Neural progenitor cell (in vitro differentiated cells): ENCODE measurements at regions not wholly inside any gene's neighbourhood (a gene's known extent, or its start where the extent isn't known, plus 50 kb on each side); places are given as distances from the start of the nearest gene placed in this dataset.
A peak's percentile ranks its signal among the peaks of the same experiment; 100 is the strongest.

Experiments used
- DNase-seq: peaks from one replicate; pipeline ENCODE4 v3.0.0-alpha.2; 2016; ENCODE audit warnings: low spot score
- H2AFZ ChIP-seq: fragments of 200-600 bp; sonication (generic); replicated peaks from 2 replicates; pipeline ENCODE4 v1.6.1; 2016; ENCODE audit warnings: antibody characterized with exemption
- H3F3A ChIP-seq: fragments of 200-600 bp; sonication (generic); 2 replicates; pipeline ENCODE4 v1.6.1; 2016; ENCODE audit warnings: antibody characterized with exemption, low read depth
- H3K27ac ChIP-seq: fragments of 200-600 bp; sonication (generic); 2 replicates; pipeline ENCODE4 v1.5.1; 2016; ENCODE audit warnings: mild to moderate bottlenecking
- H3K27me3 ChIP-seq: fragments of 200-600 bp; sonication (generic); 2 replicates; pipeline ENCODE4 v1.6.1; 2016; ENCODE audit warnings: mild to moderate bottlenecking, moderate library complexity
- H3K36me3 ChIP-seq: fragments of 200-600 bp; sonication (generic); 2 replicates; pipeline ENCODE4 v1.5.1; 2016
- H3K4me1 ChIP-seq: fragments of 200-600 bp; sonication (generic); 2 replicates; pipeline ENCODE4 v1.6.1; 2016; ENCODE audit warnings: mixed run types
- H3K4me2 ChIP-seq: fragments of 200-600 bp; sonication (generic); 2 replicates; pipeline ENCODE4 v1.6.1; 2016
- H3K4me3 ChIP-seq: fragments of 200-600 bp; sonication (generic); 2 replicates; pipeline ENCODE4 v1.5.1; 2016
- H3K79me2 ChIP-seq: fragments of 200-600 bp; sonication (generic); 2 replicates; pipeline ENCODE4 v1.6.1; 2016; ENCODE audit warnings: low read depth
- H3K9ac ChIP-seq: fragments of 200-600 bp; sonication (generic); 2 replicates; pipeline ENCODE4 v1.6.1; 2016
- H3K9me3 ChIP-seq: fragments of 200-600 bp; sonication (generic); 2 replicates; pipeline ENCODE4 v1.5.1; 2016; ENCODE audit warnings: low read depth
- H4K20me1 ChIP-seq: fragments of 200-600 bp; sonication (generic); 2 replicates; pipeline ENCODE4 v1.6.1; 2016; ENCODE audit warnings: low read depth
- H3K27ac Mint-ChIP-seq: 3 replicates; pipeline ENCODE4 v1.8.0; 2021; ENCODE audit warnings: mixed read lengths
- H3K27me3 Mint-ChIP-seq: 2 replicates; pipeline ENCODE4 v1.8.0; 2022; ENCODE audit warnings: low read depth, mild to moderate bottlenecking, inconsistent platforms, moderate library complexity, mixed read lengths; ENCODE audit not compliant: insufficient read depth
- H3K36me3 Mint-ChIP-seq: 3 replicates; pipeline ENCODE4 v1.8.0; 2021; ENCODE audit warnings: mixed read lengths
- H3K4me1 Mint-ChIP-seq: 3 replicates; pipeline ENCODE4 v1.8.0; 2021; ENCODE audit warnings: mixed read lengths
- H3K4me3 Mint-ChIP-seq: 3 replicates; pipeline ENCODE4 v1.8.0; 2021; ENCODE audit warnings: mild to moderate bottlenecking, moderate library complexity, mixed read lengths
- H3K9me3 Mint-ChIP-seq: 3 replicates; pipeline ENCODE4 v1.8.0; 2020; ENCODE audit warnings: mixed read lengths
- CTCF ChIP-seq: fragments of 200-600 bp; sonication (generic); IDR thresholded peaks from 2 replicates; pipeline ENCODE4 v1.5.1; 2017; ENCODE audit warnings: antibody characterized with exemption, mild to moderate bottlenecking
- EZH2 ChIP-seq: fragments of 200-600 bp; sonication (generic); IDR thresholded peaks from 2 replicates; pipeline ENCODE4 v1.6.1; 2017; ENCODE audit warnings: antibody characterized with exemption, mild to moderate bottlenecking, moderate library complexity
- EZH2phosphoT487 ChIP-seq: fragments of 200-600 bp; sonication (generic); IDR thresholded peaks from 2 replicates; pipeline ENCODE4 v1.6.1; 2017; ENCODE audit warnings: antibody characterized with exemption

DNA sequence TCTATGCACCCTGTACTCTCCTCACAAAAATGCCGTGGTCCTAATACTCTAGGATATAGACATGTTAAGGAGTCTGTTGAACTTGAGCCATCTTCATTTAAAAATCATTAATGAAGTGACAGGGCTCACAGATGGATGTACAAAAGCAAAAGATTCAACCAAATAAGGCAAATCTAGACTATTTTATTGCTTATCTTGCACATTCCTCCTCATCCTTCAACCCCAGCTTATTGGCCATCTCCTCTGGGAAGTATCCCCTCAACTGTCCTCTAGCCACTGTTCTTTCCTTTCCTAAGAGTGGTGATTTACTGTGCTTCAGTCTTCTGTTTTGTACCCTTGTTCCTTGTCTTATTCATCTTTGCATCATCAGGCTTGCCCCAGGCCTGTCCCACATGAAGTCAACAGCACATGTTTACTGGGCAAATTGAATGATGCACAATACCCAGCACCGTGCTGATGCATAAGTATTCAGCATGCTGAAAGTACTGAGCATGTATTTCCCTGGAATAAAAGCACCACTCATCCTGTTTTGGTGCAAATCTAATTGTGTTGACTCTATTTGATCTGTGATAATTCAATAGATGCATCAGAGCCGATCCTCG, 287.3 kb upstream of the CLNK start:
- DNase-seq, result no peak
- peaks cover 10% of the 10 kb centered on the region for H3K4me1 Mint-ChIP-seq
- no peaks in the 10 kb centered on the region for H3K36me3 ChIP-seq
- H3K4me1 ChIP-seq, result no peaks in the 10 kb centered on the region
- H3K79me2 ChIP-seq, result no peaks in the 10 kb centered on the region
- no peak overlapping the region for H3K4me2 ChIP-seq
- H3K4me3 ChIP-seq, result no peak overlapping the region
- H2AFZ ChIP-seq, result no peak overlapping the region
- TF ChIP-seq CTCF (no peak), EZH2phosphoT487 (no peak), EZH2 (no peak)
- H4K20me1 ChIP-seq, result no peaks in the 10 kb centered on the region
- H3F3A ChIP-seq, result no peaks in the 10 kb centered on the region
- H3K9ac ChIP-seq, result no peak overlapping the region
- no peaks in the 10 kb centered on the region for H3K9me3 Mint-ChIP-seq
- no peak overlapping the region for H3K27ac ChIP-seq
- H3K27ac Mint-ChIP-seq, result no peak overlapping the region
- no peak overlapping the region for H3K4me3 Mint-ChIP-seq
- H3K9me3 ChIP-seq, result no peaks in the 10 kb centered on the region
- no peaks in the 10 kb centered on the region for H3K27me3 ChIP-seq
- no peaks in the 10 kb centered on the region for H3K36me3 Mint-ChIP-seq
- peaks cover 3% of the 10 kb centered on the region for H3K27me3 Mint-ChIP-seq

- no peak for TF ChIP-seq CTCF
- TF ChIP-seq EZH2, result no peak
- TF ChIP-seq EZH2phosphoT487, result no peak
- H3K9me3 Mint-ChIP-seq, result no peaks in the 10 kb centered on the region
- Histone ChIP-seq H3K27me3 (no peaks in the 10 kb centered on the region), H3K9me3 (no peaks in the 10 kb centered on the region), H2AFZ (no peak overlapping the region), H3K4me3 (no peak overlapping the region), H3K27ac (no peak overlapping the region), H3K4me2 (peak overlapping the region; percentile 70), H3K4me1 (peaks cover 18% of the 10 kb centered on the region), H4K20me1 (no peaks in the 10 kb centered on the region), H3K36me3 (no peaks in the 10 kb centered on the region), H3K9ac (no peak overlapping the region), H3K79me2 (no peaks in the 10 kb centered on the region), H3F3A (peaks cover 20% of the 10 kb centered on the region)
- H3K4me1 Mint-ChIP-seq, result peaks cover 27% of the 10 kb centered on the region
- peak overlapping the region; percentile 42 for H3K27ac Mint-ChIP-seq
- H3K27me3 Mint-ChIP-seq, result peaks cover 4% of the 10 kb centered on the region
- no peaks in the 10 kb centered on the region for H3K36me3 Mint-ChIP-seq
- H3K4me3 Mint-ChIP-seq, result no peak overlapping the region
- no peak for DNase-seq
Measured at GRCh38 chr4:10965196-10965595, 280.6 kb upstream of the CLNK start.

DNA sequence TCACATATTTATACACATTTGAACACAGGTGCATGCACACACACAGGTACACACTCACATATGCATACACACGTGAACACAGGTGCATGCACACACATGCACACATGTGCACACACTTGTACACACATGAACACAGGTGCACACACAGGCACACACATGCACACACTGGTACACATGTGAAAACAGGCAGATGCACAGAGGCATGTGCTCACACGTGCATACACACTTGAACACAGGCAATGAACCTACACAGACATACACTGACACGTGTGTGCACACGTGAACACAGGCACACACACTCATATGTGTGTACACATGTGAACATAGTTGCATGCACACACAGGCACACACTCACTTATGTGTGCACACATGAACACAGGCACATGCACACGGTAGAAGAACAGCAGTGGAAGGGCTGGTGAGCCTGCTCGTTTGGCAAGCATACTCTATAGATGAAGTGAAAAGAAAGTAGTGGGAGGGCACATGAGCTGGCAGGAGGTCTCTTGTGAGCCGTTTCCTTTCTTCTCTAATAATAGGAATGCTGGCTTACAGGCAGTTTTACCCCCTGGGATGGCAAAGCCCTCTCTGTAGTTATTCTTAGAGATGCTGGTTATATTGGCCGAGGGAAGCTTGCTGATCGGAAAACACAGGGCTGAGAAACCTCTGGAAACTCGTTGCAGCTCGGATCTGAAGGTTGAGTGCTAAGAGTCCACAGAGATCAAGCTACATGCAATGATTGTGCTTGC, 279.6 kb upstream of the CLNK start:
- TF ChIP-seq EZH2, result no peak
- TF ChIP-seq CTCF, result no peak
- no peak for TF ChIP-seq EZH2phosphoT487
- Histone ChIP-seq H3K27ac (peak overlapping the region; percentile 77), H3K9ac (no peak overlapping the region), H3K9me3 (no peaks in the 10 kb centered on the region), H3K4me2 (peak overlapping the region; percentile 70), H3F3A (peaks cover 20% of the 10 kb centered on the region), H2AFZ (peak overlapping the region; percentile 84), H4K20me1 (no peaks in the 10 kb centered on the region), H3K27me3 (no peaks in the 10 kb centered on the region), H3K79me2 (no peaks in the 10 kb centered on the region), H3K36me3 (no peaks in the 10 kb centered on the region), H3K4me1 (peaks cover 23% of the 10 kb centered on the region), H3K4me3 (no peak overlapping the region)
- Mint-ChIP-seq H3K27me3 (peaks cover 4% of the 10 kb centered on the region), H3K9me3 (no peaks in the 10 kb centered on the region), H3K36me3 (no peaks in the 10 kb centered on the region), H3K4me1 (peaks cover 32% of the 10 kb centered on the region), H3K27ac (peak overlapping the region; percentile 42), H3K4me3 (no peak overlapping the region)
- DNase-seq, result peak; percentile 67
